NCI-H146 treated with DMSO at 0.1 percent for 48 hours (cell line): ENCODE measurements at regions not wholly inside any gene's neighbourhood (a gene's known extent, or its start where the extent isn't known, plus 50 kb on each side); places are given as distances from the start of the nearest gene placed in this dataset.

Experiments used
- DNase-seq: peaks from one replicate; lab custom pipeline; 2025; ENCODE audit not compliant: unreplicated experiment; lab: John Stamatoyannopoulos, UW

GRCh38 chr5:119991625-119992024 is 362.3 kb downstream of the FAM170A start:
- DNase-seq = no peak

GRCh38 chr5:119996128-119996527 is 366.8 kb downstream of the FAM170A start:
- no peak for DNase-seq

GRCh38 chr5:120007598-120007997 is 378.2 kb downstream of the FAM170A start:
- no peak for DNase-seq

GRCh38 chr5:120012431-120012830 is 383.1 kb downstream of the FAM170A start:
- DNase-seq = no peak

GRCh38 chr5:120014535-120014934 is 385.2 kb downstream of the FAM170A start:
- no peak for DNase-seq

GRCh38 chr5:120016717-120017382 is 387.5 kb downstream of the FAM170A start:
- DNase-seq = no peak

- DNase-seq = no peak
Measured at GRCh38 chr5:120017513-120017912, 388.2 kb downstream of the FAM170A start.

GRCh38 chr5:120035181-120035580 is 405.8 kb downstream of the FAM170A start:
- DNase-seq = no peak

GRCh38 chr5:120035815-120036577 is 406.6 kb downstream of the FAM170A start:
- DNase-seq = no peak

GRCh38 chr5:120037451-120037850 is 408.1 kb downstream of the FAM170A start:
- no peak for DNase-seq

GRCh38 chr5:120039111-120039510 is 409.8 kb downstream of the FAM170A start:
- DNase-seq = no peak

- DNase-seq = no peak
Measured at GRCh38 chr5:120043431-120043830, 414.1 kb downstream of the FAM170A start.

GRCh38 chr5:120052916-120053828 is 410.9 kb upstream of the PRR16 start:
- DNase-seq = no peak

GRCh38 chr5:120053841-120054240 is 410.3 kb upstream of the PRR16 start:
- no peak for DNase-seq

GRCh38 chr5:120055858-120056257 is 408.2 kb upstream of the PRR16 start:
- no peak for DNase-seq

- no peak for DNase-seq
Measured at GRCh38 chr5:120062515-120062917, 401.6 kb upstream of the PRR16 start.

- DNase-seq = no peak
Measured at GRCh38 chr5:120072068-120072761, 391.9 kb upstream of the PRR16 start.

- DNase-seq = no peak
Measured at GRCh38 chr5:120073722-120074121, 390.4 kb upstream of the PRR16 start.

- no peak for DNase-seq
Measured at GRCh38 chr5:120080781-120081180, 383.3 kb upstream of the PRR16 start.

GRCh38 chr5:120082316-120083068 is 381.6 kb upstream of the PRR16 start:
- no peak for DNase-seq
